Suprapubic skin (tissue), 4 donors: ENCODE measurements at regions not wholly inside any gene's neighbourhood (a gene's known extent, or its start where the extent isn't known, plus 50 kb on each side); places are given as distances from the start of the nearest gene placed in this dataset.

Source experiments
- DNase-seq, 2 donors: peaks; one replicate each; pipeline ENCODE4 v3.0.0-alpha.2; 2019; ENCODE audit warnings: low spot score in 2 of 2
- H3K27ac ChIP-seq: fragments of 200-600 bp; sonication (generic); one replicate; pipeline ENCODE4 v1.5.1; 2019
- H3K27me3 ChIP-seq: fragments of 200-600 bp; sonication (generic); one replicate; pipeline ENCODE4 v1.5.1; 2019
- H3K36me3 ChIP-seq: fragments of 200-600 bp; sonication (generic); one replicate; pipeline ENCODE4 v1.5.1; 2019
- H3K4me1 ChIP-seq: fragments of 200-600 bp; sonication (generic); one replicate; pipeline ENCODE4 v1.5.1; 2019
- H3K4me3 ChIP-seq: fragments of 200-600 bp; sonication (generic); one replicate; pipeline ENCODE4 v1.5.1; 2019; ENCODE audit warnings: mild to moderate bottlenecking
- H3K9me3 ChIP-seq: fragments of 200-600 bp; sonication (generic); one replicate; pipeline ENCODE4 v1.5.1; 2019
- CTCF ChIP-seq, 2 donors: fragments of 200-600 bp in 1 of 2; fragments of 450-650 bp in 1 of 2; sonication (generic) in 1 of 2; IDR thresholded peaks; one replicate each; pipeline ENCODE4 v1.5.1; 2016 to 2019; ENCODE audit warnings: antibody characterized with exemption in 2 of 2, mild to moderate bottlenecking in 1 of 2, moderate library complexity in 1 of 2
- EP300 ChIP-seq: sonication (generic); formaldehyde crosslinking; IDR thresholded peaks from one replicate; pipeline ENCODE4 v1.6.1; 2017; ENCODE audit warnings: antibody characterized with exemption
- POLR2A ChIP-seq, 2 donors: fragments of 450-650 bp; IDR thresholded peaks; one replicate each; pipeline ENCODE4 v1.6.1; 2017; ENCODE audit warnings: antibody characterized with exemption in 2 of 2, mild to moderate bottlenecking in 2 of 2, moderate library complexity in 2 of 2
- POLR2AphosphoS5 ChIP-seq, 3 donors: sonication (generic); formaldehyde crosslinking; IDR thresholded peaks; one replicate each; pipeline ENCODE4 v1.6.1; 2017; ENCODE audit warnings: antibody characterized with exemption in 3 of 3
- whole genome bisulfite sequencing: methylation state at CpG from one replicate; pipeline ENCODE4 v1.1.5; 2018; 5-methylcytosine and 5-hydroxymethylcytosine counted together

- peak in 1 of 2 donors; percentile 68 for DNase-seq
- Histone ChIP-seq H3K27me3 (peaks cover 85% of the 10 kb centered on the region), H3K36me3 (no peaks in the 10 kb centered on the region), H3K9me3 (no peaks in the 10 kb centered on the region), H3K4me1 (peaks cover 19% of the 10 kb centered on the region), H3K4me3 (no peak overlapping the region), H3K27ac (no peak overlapping the region)
- 35% methylated on average over 10 of the region's 13 CpGs for WGBS
- no peak for TF ChIP-seq CTCF (IDR thresholded peaks at IDR 0.05)
- TF ChIP-seq EP300: no peak
- TF ChIP-seq POLR2A (IDR thresholded peaks at IDR 0.05): no peak
- TF ChIP-seq POLR2AphosphoS5 (IDR thresholded peaks at IDR 0.05): no peak
Measured at GRCh38 chr22:49667236-49667635, 160.4 kb downstream of the BRD1 start.

- TF ChIP-seq EP300 (no peak), POLR2AphosphoS5 (IDR thresholded peaks at IDR 0.05) (no peak), POLR2A (IDR thresholded peaks at IDR 0.05) (no peak), CTCF (IDR thresholded peaks at IDR 0.05) (no peak)
- H3K36me3 ChIP-seq: no peaks in the 10 kb centered on the region
- DNase-seq: peak in 1 of 2 donors; percentile 37
- WGBS: 82% methylated on average over 11 of the region's 11 CpGs
- H3K27ac ChIP-seq: no peak overlapping the region
- peaks cover 80% of the 10 kb centered on the region for H3K27me3 ChIP-seq
- H3K4me3 ChIP-seq: no peak overlapping the region
- H3K9me3 ChIP-seq: no peaks in the 10 kb centered on the region
- H3K4me1 ChIP-seq: peaks cover 17% of the 10 kb centered on the region
Measured at GRCh38 chr22:49666146-49666809, 161.4 kb downstream of the BRD1 start.

- Histone ChIP-seq H3K27ac (no peak overlapping the region), H3K4me3 (no peak overlapping the region)
- WGBS: 68% methylated on average over 15 of the region's 18 CpGs
Measured at GRCh38 chr22:49664891-49665290, 162.8 kb downstream of the BRD1 start.

GRCh38 chr22:49664371-49664881, 163.2 kb downstream of the BRD1 start:
- H3K27ac ChIP-seq: no peak overlapping the region

More at GRCh38 chr22:49664891-49665290, 162.8 kb downstream of the BRD1 start:
- H3K36me3 ChIP-seq: no peaks in the 10 kb centered on the region
- H3K9me3 ChIP-seq: no peaks in the 10 kb centered on the region
- DNase-seq: peak in 1 of 2 donors; percentile 43
- TF ChIP-seq POLR2AphosphoS5 (IDR thresholded peaks at IDR 0.05) (no peak), POLR2A (IDR thresholded peaks at IDR 0.05) (no peak), CTCF (IDR thresholded peaks at IDR 0.05) (no peak), EP300 (no peak)
- peaks cover 76% of the 10 kb centered on the region for H3K27me3 ChIP-seq
- peaks cover 3% of the 10 kb centered on the region for H3K4me1 ChIP-seq

More at GRCh38 chr22:49664371-49664881, 163.2 kb downstream of the BRD1 start:
- WGBS: 65% methylated on average over 10 of the region's 21 CpGs
- TF ChIP-seq CTCF (IDR thresholded peaks at IDR 0.05): no peak
- TF ChIP-seq POLR2A (IDR thresholded peaks at IDR 0.05): no peak
- TF ChIP-seq POLR2AphosphoS5 (IDR thresholded peaks at IDR 0.05): no peak
- TF ChIP-seq EP300: no peak
- Histone ChIP-seq H3K27me3 (peaks cover 71% of the 10 kb centered on the region), H3K9me3 (no peaks in the 10 kb centered on the region), H3K4me1 (peaks cover 2% of the 10 kb centered on the region), H3K36me3 (no peaks in the 10 kb centered on the region), H3K4me3 (no peak overlapping the region)
- peak in 1 of 2 donors; percentile 68 for DNase-seq
